Activated naive CD8-positive, alpha-beta T cell treated with anti-CD3 and anti-CD28 coated beads for 36 hours (primary cell): ENCODE measurements at regions not wholly inside any gene's neighbourhood (a gene's known extent, or its start where the extent isn't known, plus 50 kb on each side); places are given as distances from the start of the nearest gene placed in this dataset.
"Not testable (repeated sequence)": the region's sequence is repeated elsewhere in the genome, so short reads cannot be mapped to it uniquely, and the experiment has no call there.

Source experiments
- DNase-seq: peaks from one replicate; pipeline ENCODE4 v3.0.0; 2021
- H3K27ac Mint-ChIP-seq: one replicate; pipeline ENCODE4 v1.8.0; 2022; ENCODE audit warnings: mild to moderate bottlenecking, moderate library complexity, mixed read lengths
- H3K27me3 Mint-ChIP-seq: one replicate; pipeline ENCODE4 v1.8.0; 2022; ENCODE audit warnings: mild to moderate bottlenecking, mixed read lengths
- H3K36me3 Mint-ChIP-seq: one replicate; pipeline ENCODE4 v1.8.0; 2021; ENCODE audit warnings: mild to moderate bottlenecking, mixed read lengths
- H3K4me1 Mint-ChIP-seq: one replicate; pipeline ENCODE4 v1.8.0; 2021; ENCODE audit warnings: mixed read lengths
- H3K4me3 Mint-ChIP-seq: one replicate; pipeline ENCODE4 v1.8.0; 2022; ENCODE audit warnings: mild to moderate bottlenecking, moderate library complexity, mixed read lengths
- H3K9me3 Mint-ChIP-seq: one replicate; pipeline ENCODE4 v1.8.0; 2022; ENCODE audit warnings: mixed read lengths

DNA sequence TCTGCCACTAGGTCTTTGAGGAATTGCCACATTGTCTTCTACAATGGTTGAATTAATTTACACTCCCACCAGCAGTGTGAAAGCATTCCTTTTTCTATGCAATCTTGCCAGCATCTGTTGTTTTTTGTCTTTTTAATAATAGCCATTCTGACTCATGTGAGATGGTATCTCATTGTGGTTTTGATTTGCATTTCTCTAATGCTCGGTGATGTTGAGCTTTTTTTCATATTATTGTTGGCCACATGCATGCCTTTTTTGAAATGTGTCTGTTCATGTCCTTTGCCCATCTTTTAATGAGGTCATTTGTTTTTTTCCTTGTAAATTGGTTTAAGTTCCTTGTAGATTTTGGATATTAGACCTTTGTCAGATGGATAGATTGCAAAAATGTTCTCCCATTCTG is 661.8 kb downstream of the GLUD2 start:
- not testable (repeated sequence) for H3K36me3 Mint-ChIP-seq, H3K27me3 Mint-ChIP-seq, H3K4me1 Mint-ChIP-seq, H3K27ac Mint-ChIP-seq, DNase-seq, H3K4me3 Mint-ChIP-seq
- peaks cover 11% of the 10 kb centered on the region for H3K9me3 Mint-ChIP-seq

DNA sequence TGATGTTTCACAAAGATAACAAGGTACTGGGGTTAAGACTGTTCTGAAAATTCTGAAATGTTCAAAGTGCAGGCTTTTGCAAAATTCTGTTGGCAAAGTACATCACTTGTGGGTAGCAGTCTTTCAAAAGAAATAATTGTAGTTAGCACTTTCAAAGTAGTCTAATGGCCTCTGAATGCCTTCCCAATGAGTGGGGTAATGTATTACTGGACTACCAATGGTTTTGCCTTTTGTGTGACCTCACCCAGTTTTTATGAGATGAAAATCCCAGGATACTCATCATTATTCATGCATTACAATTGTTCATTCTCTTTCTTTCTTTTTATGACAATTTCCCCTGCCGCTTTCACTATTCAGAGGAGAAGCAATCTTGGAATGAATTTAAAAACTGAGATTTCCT is 686.1 kb downstream of the GLUD2 start:
- Mint-ChIP-seq H3K4me3 (no peak overlapping the region), H3K9me3 (no peaks in the 10 kb centered on the region), H3K27ac (no peak overlapping the region), H3K27me3 (no peaks in the 10 kb centered on the region), H3K4me1 (no peaks in the 10 kb centered on the region), H3K36me3 (no peaks in the 10 kb centered on the region)
- DNase-seq, result no peak

DNA sequence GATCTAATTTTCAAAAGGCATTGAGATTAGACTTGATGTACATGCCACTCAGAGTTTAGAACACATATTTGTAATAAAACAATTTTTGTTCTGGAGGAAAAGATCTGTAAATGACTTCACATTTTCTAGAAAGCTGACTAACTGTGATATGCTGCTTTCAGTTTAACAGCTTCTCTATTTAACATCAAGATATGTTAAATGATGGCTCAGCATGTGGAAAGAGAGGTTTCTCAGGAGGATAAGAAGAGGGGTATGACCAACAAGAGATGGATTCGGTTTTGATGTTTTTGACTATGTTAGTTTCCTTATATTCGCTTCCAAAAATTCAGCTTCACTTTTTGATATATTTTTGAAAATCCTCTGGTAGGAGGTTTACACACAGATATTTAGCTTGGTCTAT is 698.7 kb downstream of the GLUD2 start:
- no peak for DNase-seq
- H3K36me3 Mint-ChIP-seq, result no peaks in the 10 kb centered on the region
- no peaks in the 10 kb centered on the region for H3K27me3 Mint-ChIP-seq
- no peak overlapping the region for H3K4me3 Mint-ChIP-seq
- H3K27ac Mint-ChIP-seq, result no peak overlapping the region
- H3K4me1 Mint-ChIP-seq, result no peaks in the 10 kb centered on the region
- no peaks in the 10 kb centered on the region for H3K9me3 Mint-ChIP-seq

DNA sequence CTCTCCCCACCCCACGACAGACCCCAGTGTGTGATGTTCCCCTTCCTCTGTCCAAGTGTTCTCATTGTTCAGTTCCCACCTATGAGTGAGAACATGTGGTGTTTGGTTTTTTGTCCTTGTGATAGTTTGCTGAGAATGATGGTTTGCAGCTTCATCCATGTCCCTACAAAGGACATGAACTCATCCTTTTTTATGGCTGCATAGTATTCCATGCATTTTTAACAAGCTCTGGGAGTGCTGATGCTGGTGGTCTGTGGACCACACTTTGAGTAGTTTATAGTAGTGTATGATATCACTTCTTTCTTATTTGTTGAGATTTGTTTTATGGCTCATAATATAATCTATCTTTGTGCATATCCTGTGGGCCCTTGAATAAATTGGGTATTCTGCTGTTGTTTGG is 706.2 kb downstream of the GLUD2 start:
- DNase-seq, H3K9me3 Mint-ChIP-seq, H3K4me1 Mint-ChIP-seq, H3K36me3 Mint-ChIP-seq, H3K27ac Mint-ChIP-seq, H3K4me3 Mint-ChIP-seq, H3K27me3 Mint-ChIP-seq: not testable (repeated sequence)

DNA sequence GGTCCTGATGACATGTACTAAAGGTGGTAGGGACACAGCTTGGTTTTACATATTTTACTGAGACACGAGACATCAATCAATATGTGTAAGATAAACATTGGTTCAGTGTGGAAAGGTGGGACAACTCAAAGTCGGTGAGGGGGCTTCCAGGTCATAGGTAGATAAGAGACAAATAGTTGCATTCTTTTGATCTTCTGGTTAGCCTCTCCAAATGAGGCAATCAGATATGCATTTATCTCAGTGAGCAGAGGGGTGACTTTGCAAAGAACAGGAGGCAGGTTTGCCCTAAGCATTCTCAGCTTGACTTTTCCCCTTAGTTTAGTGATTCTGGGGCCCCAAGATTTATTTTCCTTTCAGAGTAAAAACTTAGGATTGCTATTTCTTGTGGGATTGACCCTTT is 706.9 kb downstream of the GLUD2 start:
- Mint-ChIP-seq H3K27ac (no peak overlapping the region), H3K4me1 (no peaks in the 10 kb centered on the region), H3K9me3 (no peaks in the 10 kb centered on the region), H3K27me3 (peaks cover 3% of the 10 kb centered on the region), H3K4me3 (no peak overlapping the region), H3K36me3 (no peaks in the 10 kb centered on the region)
- no peak for DNase-seq

DNA sequence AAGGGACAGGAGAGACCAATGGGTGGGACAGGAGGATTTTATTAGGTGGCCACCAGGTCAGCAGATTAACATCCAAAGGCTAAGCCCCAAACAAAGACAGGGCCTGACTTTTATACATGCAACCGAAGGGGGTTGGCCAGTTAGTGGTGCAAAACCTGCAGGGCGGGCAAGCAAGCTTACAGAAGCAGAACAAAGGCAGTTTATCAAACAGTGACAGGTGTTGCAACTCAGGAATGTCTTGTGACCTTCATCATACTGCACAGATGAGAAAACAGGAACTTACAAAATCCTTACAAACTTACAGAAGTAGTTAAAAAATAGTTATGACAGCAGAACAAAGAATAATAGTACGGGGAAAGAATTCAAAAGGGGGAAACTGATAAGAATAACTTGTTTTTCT is 708.1 kb downstream of the GLUD2 start:
- DNase-seq, result no peak
- no peak overlapping the region for H3K27ac Mint-ChIP-seq
- no peaks in the 10 kb centered on the region for H3K9me3 Mint-ChIP-seq
- H3K4me1 Mint-ChIP-seq, result no peaks in the 10 kb centered on the region
- H3K36me3 Mint-ChIP-seq, result no peaks in the 10 kb centered on the region
- H3K4me3 Mint-ChIP-seq, result no peak overlapping the region
- H3K27me3 Mint-ChIP-seq, result peaks cover 3% of the 10 kb centered on the region

DNA sequence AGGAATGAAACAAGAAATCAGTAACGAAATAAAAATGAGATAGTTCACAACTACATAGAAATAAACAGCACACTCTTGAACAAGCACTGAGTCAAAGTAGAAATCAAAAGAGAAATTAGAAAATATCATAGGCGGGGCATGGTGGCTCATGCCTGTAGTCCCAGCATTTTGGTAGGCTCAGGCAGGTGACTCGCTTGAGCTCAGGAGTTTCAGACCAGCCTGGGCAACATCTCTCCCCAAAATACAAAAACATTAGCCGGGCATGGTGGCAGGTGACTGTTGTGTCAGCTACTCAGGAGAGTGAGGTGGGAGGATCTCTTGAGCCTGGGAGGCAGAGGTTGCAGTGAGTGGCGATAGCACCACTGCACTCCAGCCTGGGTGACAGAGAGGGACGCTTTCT is 714.4 kb downstream of the GLUD2 start:
- H3K4me3 Mint-ChIP-seq, result no peak overlapping the region
- H3K27me3 Mint-ChIP-seq, result no peaks in the 10 kb centered on the region
- no peak overlapping the region for H3K27ac Mint-ChIP-seq
- H3K36me3 Mint-ChIP-seq, result no peaks in the 10 kb centered on the region
- no peaks in the 10 kb centered on the region for H3K4me1 Mint-ChIP-seq
- no peak for DNase-seq
- H3K9me3 Mint-ChIP-seq, result no peaks in the 10 kb centered on the region

DNA sequence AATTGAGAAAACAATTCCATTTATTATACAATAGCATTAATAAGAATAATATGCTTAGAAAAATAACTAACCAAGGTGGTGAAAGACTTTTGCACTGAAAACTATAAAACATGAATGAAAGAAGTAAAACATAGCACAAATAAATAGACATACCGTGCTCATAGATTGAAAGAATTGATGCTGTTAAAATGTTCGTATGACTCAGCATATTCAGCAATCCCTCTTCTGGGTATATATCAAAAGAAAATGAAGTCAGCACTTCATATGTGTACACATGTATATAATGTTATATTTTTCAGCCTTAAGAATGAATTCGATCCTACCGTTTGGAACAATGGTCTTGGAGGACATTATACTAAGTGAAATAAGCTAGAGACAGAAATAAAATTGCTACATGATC is 716.3 kb downstream of the GLUD2 start:
- H3K9me3 Mint-ChIP-seq, result peaks cover 2% of the 10 kb centered on the region
- no peak for DNase-seq
- no peak overlapping the region for H3K27ac Mint-ChIP-seq
- no peaks in the 10 kb centered on the region for H3K36me3 Mint-ChIP-seq
- no peaks in the 10 kb centered on the region for H3K27me3 Mint-ChIP-seq
- H3K4me1 Mint-ChIP-seq, result no peaks in the 10 kb centered on the region
- no peak overlapping the region for H3K4me3 Mint-ChIP-seq

DNA sequence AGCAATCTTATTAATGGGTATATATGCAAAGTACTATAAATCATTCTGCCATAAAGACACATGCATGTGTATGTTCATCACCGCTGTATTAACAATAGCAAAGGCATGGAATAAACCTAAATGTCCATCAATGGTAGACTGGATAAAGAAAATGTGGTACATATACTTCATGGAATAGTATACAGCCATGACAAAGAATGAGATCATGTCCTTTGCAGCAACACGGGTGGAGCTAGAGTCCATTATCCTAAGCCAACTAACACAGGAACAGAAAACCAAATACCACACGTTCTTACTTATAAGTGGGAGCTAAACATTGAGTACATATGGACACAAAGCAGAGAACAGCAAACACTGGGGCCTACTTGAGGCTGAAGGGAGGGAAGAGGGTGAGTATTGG is 720.8 kb downstream of the GLUD2 start:
- H3K27me3 Mint-ChIP-seq, H3K4me3 Mint-ChIP-seq, H3K9me3 Mint-ChIP-seq, H3K36me3 Mint-ChIP-seq, DNase-seq, H3K27ac Mint-ChIP-seq, H3K4me1 Mint-ChIP-seq: not testable (repeated sequence)

DNA sequence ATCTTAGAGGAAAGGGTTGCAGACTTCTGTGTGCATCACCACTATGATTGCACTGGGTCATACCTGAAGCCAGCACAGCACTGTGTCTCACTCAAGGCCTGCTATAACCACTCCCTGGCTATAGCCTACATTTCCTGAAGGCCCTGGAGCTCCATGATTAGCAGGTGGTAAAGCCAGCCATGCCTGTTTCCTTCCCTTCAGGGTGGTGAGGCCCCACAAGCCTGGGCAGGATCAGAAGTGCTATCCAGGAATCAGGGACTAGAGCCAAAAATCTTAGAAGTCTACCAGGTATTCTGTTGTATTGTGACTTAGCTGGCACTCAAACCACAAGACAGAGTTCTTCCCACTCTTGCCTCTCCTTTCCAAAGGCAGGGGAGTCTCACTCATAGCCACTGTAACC is 734.6 kb downstream of the GLUD2 start:
- Mint-ChIP-seq H3K27ac (no peak overlapping the region), H3K4me1 (no peaks in the 10 kb centered on the region), H3K27me3 (no peaks in the 10 kb centered on the region), H3K4me3 (no peak overlapping the region), H3K36me3 (no peaks in the 10 kb centered on the region), H3K9me3 (no peaks in the 10 kb centered on the region)
- no peak for DNase-seq

DNA sequence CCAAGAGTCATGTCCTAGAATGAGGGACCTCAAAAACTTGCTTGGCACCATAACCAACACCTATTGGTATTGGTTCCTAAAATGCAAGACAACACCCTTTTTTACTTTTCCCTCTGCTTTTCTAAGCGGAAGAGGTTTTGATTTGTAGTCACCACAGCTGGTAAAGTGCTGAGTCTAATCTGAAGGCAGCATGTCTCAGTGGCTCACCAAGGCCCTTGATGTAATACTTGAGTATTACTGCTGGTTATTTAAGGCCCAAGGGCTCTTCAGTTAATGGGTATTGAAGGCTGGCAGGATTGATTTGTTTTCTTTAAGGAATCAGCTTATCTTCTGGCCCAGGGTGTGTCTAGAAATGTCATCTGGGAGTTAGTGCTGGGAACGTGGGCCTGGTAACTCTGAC is 735.1 kb downstream of the GLUD2 start:
- H3K27ac Mint-ChIP-seq, result no peak overlapping the region
- no peak for DNase-seq
- no peaks in the 10 kb centered on the region for H3K27me3 Mint-ChIP-seq
- no peaks in the 10 kb centered on the region for H3K36me3 Mint-ChIP-seq
- H3K4me1 Mint-ChIP-seq, result no peaks in the 10 kb centered on the region
- no peaks in the 10 kb centered on the region for H3K9me3 Mint-ChIP-seq
- no peak overlapping the region for H3K4me3 Mint-ChIP-seq

DNA sequence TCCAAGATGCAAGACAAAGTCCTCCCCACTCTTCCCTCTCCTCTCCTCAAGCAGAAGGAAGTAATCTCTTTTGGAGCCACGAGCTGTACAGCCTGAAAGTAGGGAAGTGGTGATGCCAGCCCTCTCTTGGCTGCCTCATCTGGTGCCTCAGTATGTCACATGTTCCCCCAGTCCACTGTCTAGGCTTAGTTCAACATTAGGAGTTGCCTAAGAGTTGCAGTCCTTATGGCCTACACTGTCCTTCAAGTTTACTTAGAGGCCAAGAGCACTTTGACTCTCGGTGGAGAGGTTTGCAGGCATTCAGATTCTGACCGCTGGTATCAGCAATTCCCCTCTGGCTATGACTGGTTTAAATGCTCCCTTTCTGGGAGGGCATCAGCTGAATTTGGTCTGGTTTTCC is 735.6 kb downstream of the GLUD2 start:
- DNase-seq, result no peak
- no peaks in the 10 kb centered on the region for H3K9me3 Mint-ChIP-seq
- no peaks in the 10 kb centered on the region for H3K36me3 Mint-ChIP-seq
- H3K27me3 Mint-ChIP-seq, result no peaks in the 10 kb centered on the region
- no peak overlapping the region for H3K4me3 Mint-ChIP-seq
- H3K4me1 Mint-ChIP-seq, result no peaks in the 10 kb centered on the region
- H3K27ac Mint-ChIP-seq, result no peak overlapping the region

DNA sequence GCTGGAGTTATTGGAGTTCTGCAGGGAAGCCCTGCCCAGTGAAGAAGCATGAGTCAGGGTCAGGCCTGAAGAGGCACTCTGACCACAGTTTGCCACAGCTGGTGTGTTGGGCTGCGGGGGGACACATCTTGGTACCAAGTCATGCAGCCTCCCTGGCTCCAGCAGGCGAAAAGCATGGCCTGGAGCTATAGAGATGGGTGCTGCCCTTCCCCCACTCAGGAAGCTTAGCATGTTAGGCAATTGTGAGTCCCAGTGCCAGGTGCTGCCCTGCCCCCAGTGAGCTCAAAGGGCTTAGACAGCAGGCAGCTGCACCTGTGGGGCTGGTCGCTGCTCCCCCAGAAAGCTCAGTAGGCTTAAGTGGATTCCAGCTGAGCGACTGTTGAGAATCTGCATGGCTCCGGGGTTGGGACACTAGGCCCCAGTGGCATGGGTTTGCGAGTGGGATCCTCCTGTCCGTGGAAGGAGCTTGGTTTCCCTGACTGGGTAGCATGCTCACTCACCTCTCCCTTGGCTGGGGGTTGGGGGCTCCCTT is 755.5 kb downstream of the GLUD2 start:
- DNase-seq, result no peak
- Mint-ChIP-seq H3K36me3 (no peaks in the 10 kb centered on the region), H3K27ac (no peak overlapping the region), H3K4me1 (no peaks in the 10 kb centered on the region), H3K27me3 (no peaks in the 10 kb centered on the region), H3K4me3 (no peak overlapping the region), H3K9me3 (no peaks in the 10 kb centered on the region)

DNA sequence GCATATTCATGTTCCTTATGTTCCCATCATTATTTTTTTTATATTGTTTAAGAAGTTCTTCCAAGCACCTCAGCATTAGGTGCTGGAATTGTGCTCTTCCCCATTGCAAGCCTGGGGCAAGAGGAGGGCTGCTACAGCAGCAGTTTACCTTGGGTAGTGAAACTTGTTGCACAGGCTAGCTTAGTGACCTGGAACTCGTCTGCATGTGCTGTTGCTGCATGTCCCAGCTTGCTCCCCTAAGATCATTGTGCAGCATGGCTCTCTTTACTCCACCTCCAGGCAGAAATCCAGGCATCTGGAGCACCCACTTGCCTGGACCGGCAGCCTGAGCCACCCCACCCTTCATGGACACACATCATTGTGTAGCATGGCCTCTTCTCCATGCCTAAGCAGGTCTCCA is 776.0 kb downstream of the GLUD2 start:
- no peak for DNase-seq
- Mint-ChIP-seq H3K4me1 (no peaks in the 10 kb centered on the region), H3K4me3 (no peak overlapping the region), H3K9me3 (peaks cover 2% of the 10 kb centered on the region), H3K27ac (no peak overlapping the region), H3K27me3 (no peaks in the 10 kb centered on the region), H3K36me3 (no peaks in the 10 kb centered on the region)

DNA sequence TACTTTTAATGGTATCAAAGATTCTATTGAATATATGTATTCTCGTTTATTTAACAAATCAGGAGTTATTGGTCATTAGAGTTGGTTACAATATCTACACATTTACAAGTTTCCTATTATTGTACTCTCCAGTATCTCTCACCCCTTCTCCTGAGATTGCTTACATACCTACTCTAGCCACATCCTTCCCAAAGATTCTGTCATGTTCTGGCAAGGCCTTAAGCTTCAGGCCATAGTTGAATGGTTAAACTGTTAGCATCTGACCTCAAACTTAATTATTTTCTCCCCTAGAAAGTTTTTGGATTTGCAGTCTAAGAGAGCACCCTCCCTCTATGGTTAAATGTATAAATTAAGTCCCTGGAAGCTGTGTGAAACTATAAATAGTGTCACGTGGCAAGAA is 784.2 kb downstream of the GLUD2 start:
- Mint-ChIP-seq H3K9me3 (no peaks in the 10 kb centered on the region), H3K27ac (no peak overlapping the region), H3K4me1 (no peaks in the 10 kb centered on the region), H3K27me3 (no peaks in the 10 kb centered on the region), H3K36me3 (no peaks in the 10 kb centered on the region), H3K4me3 (no peak overlapping the region)
- no peak for DNase-seq

DNA sequence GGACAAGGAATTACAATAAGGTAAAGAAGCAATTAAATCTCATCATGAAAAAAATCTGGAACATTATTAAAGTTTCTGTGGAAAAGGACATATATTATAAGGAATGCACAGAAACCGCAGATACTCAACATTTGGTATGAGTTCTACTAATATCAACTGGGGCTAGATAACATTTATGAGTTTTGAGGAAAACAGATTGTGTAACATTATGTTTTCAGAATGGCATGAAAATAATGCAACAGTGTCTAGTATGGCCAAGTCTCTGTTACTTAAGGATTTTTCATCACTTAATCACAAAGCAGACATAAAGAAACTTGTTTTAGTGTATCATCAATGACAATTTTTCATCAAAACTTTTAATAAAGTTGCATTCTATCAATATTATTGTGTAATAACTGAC is 785.0 kb downstream of the GLUD2 start:
- Mint-ChIP-seq H3K27ac (no peak overlapping the region), H3K4me3 (no peak overlapping the region), H3K9me3 (no peaks in the 10 kb centered on the region), H3K4me1 (no peaks in the 10 kb centered on the region), H3K36me3 (no peaks in the 10 kb centered on the region), H3K27me3 (no peaks in the 10 kb centered on the region)
- DNase-seq, result no peak

DNA sequence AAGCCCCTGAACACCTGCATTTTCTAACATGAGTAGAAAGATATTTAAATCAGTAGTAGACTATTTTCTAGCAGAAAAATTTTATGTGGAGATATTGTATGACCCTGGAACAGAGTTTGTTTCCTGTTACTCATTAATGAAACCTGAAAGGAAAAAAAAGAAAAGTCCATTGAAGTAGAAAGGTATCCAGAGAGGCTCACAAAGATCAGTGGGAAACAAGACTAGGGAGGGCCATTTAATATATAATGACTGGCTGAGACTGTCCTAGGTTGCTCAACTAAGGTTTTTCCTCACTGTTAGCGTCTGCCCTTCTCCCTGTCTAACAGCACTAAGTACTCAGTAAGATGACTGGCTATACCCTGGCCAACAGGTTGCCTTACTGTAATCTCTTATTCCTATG is 788.6 kb downstream of the GLUD2 start:
- no peaks in the 10 kb centered on the region for H3K27me3 Mint-ChIP-seq
- no peaks in the 10 kb centered on the region for H3K9me3 Mint-ChIP-seq
- DNase-seq, result no peak
- no peak overlapping the region for H3K27ac Mint-ChIP-seq
- H3K4me3 Mint-ChIP-seq, result no peak overlapping the region
- no peaks in the 10 kb centered on the region for H3K36me3 Mint-ChIP-seq
- H3K4me1 Mint-ChIP-seq, result no peaks in the 10 kb centered on the region
